ENCODE measurements at regions not wholly inside any gene's neighbourhood (a gene's known extent, or its start where the extent isn't known, plus 50 kb on each side); places are given as distances from the start of the nearest gene placed in this dataset.

DNA sequence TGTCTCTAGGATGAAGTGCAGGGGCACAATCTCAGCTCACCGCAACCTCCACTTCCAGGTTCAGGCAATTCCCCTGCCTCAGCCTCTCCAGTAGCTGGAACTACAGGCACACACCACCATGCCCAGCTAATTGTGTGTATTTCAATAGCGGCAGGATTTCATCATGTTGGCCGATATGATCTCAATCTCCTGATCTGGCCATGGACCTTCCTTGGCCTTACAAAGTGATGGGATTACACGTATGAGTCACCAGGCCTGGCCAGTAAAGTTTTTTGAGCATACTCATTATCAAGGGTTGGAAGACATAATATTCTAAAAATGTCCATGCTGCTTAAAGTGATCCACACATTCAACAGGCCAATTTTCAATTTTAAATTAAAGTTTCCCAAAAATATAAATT, 914.4 kb upstream of the TSPY4 start:
- Histone ChIP-seq H3K9me2 (ENCODE audit: insufficient read depth) (no peaks in the 10 kb centered on the region), H3K4me1 (ENCODE audit: insufficient read depth) (no peaks in the 10 kb centered on the region), H3K27me3 (ENCODE audit: insufficient read depth) (no peaks in the 10 kb centered on the region), H3K79me2 (replicated peaks; ENCODE audit: insufficient read depth) (no peaks in the 10 kb centered on the region), H3K36me3 (ENCODE audit: insufficient read depth) (no peaks in the 10 kb centered on the region), H2AFZ (no peak overlapping the region), H3K4me3 (no peak overlapping the region), H3F3A (replicated peaks; ENCODE audit: low read depth) (no peaks in the 10 kb centered on the region), H4K20me1 (replicated peaks; ENCODE audit: insufficient read depth) (no peaks in the 10 kb centered on the region), H3K27ac (ENCODE audit: low read depth) (no peak overlapping the region), H3K4me2 (no peak overlapping the region)
- DNase-seq (ENCODE audit: low spot score) (no peak), ATAC-seq (no peak)
- Mint-ChIP-seq H3K4me3 (no peak overlapping the region), H3K9me3 (peaks cover 61% of the 10 kb centered on the region), H3K27ac (no peak overlapping the region), H3K27me3 (ENCODE audit: insufficient read depth, low read depth, poor library complexity) (no peaks in the 10 kb centered on the region), H3K36me3 (ENCODE audit: low read depth) (peaks cover 2% of the 10 kb centered on the region; the same call in 1 of the 3 replicates), H3K4me1 (no peaks in the 10 kb centered on the region)
- TF ChIP-seq EZH2phosphoT487 (IDR thresholded peaks at IDR 0.05; ENCODE audit: unreplicated experiment) = no peak
- TF ChIP-seq, protein P1, sequence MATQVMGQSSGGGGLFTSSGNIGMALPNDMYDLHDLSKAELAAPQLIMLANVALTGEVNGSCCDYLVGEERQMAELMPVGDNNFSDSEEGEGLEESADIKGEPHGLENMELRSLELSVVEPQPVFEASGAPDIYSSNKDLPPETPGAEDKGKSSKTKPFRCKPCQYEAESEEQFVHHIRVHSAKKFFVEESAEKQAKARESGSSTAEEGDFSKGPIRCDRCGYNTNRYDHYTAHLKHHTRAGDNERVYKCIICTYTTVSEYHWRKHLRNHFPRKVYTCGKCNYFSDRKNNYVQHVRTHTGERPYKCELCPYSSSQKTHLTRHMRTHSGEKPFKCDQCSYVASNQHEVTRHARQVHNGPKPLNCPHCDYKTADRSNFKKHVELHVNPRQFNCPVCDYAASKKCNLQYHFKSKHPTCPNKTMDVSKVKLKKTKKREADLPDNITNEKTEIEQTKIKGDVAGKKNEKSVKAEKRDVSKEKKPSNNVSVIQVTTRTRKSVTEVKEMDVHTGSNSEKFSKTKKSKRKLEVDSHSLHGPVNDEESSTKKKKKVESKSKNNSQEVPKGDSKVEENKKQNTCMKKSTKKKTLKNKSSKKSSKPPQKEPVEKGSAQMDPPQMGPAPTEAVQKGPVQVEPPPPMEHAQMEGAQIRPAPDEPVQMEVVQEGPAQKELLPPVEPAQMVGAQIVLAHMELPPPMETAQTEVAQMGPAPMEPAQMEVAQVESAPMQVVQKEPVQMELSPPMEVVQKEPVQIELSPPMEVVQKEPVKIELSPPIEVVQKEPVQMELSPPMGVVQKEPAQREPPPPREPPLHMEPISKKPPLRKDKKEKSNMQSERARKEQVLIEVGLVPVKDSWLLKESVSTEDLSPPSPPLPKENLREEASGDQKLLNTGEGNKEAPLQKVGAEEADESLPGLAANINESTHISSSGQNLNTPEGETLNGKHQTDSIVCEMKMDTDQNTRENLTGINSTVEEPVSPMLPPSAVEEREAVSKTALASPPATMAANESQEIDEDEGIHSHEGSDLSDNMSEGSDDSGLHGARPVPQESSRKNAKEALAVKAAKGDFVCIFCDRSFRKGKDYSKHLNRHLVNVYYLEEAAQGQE (IDR thresholded peaks at IDR 0.05; ENCODE audit: unreplicated experiment) = no peak
- no peak for TF ChIP-seq STAT1 (IDR thresholded peaks at IDR 0.05; ENCODE audit: unreplicated experiment)
- TF ChIP-seq, protein P2, sequence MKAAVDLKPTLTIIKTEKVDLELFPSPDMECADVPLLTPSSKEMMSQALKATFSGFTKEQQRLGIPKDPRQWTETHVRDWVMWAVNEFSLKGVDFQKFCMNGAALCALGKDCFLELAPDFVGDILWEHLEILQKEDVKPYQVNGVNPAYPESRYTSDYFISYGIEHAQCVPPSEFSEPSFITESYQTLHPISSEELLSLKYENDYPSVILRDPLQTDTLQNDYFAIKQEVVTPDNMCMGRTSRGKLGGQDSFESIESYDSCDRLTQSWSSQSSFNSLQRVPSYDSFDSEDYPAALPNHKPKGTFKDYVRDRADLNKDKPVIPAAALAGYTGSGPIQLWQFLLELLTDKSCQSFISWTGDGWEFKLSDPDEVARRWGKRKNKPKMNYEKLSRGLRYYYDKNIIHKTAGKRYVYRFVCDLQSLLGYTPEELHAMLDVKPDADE (IDR thresholded peaks at IDR 0.05) = no peak
- TF ChIP-seq POLR2AphosphoS5 (IDR thresholded peaks at IDR 0.05; ENCODE audit: low read depth) = no peak
- TF ChIP-seq, protein P3, sequence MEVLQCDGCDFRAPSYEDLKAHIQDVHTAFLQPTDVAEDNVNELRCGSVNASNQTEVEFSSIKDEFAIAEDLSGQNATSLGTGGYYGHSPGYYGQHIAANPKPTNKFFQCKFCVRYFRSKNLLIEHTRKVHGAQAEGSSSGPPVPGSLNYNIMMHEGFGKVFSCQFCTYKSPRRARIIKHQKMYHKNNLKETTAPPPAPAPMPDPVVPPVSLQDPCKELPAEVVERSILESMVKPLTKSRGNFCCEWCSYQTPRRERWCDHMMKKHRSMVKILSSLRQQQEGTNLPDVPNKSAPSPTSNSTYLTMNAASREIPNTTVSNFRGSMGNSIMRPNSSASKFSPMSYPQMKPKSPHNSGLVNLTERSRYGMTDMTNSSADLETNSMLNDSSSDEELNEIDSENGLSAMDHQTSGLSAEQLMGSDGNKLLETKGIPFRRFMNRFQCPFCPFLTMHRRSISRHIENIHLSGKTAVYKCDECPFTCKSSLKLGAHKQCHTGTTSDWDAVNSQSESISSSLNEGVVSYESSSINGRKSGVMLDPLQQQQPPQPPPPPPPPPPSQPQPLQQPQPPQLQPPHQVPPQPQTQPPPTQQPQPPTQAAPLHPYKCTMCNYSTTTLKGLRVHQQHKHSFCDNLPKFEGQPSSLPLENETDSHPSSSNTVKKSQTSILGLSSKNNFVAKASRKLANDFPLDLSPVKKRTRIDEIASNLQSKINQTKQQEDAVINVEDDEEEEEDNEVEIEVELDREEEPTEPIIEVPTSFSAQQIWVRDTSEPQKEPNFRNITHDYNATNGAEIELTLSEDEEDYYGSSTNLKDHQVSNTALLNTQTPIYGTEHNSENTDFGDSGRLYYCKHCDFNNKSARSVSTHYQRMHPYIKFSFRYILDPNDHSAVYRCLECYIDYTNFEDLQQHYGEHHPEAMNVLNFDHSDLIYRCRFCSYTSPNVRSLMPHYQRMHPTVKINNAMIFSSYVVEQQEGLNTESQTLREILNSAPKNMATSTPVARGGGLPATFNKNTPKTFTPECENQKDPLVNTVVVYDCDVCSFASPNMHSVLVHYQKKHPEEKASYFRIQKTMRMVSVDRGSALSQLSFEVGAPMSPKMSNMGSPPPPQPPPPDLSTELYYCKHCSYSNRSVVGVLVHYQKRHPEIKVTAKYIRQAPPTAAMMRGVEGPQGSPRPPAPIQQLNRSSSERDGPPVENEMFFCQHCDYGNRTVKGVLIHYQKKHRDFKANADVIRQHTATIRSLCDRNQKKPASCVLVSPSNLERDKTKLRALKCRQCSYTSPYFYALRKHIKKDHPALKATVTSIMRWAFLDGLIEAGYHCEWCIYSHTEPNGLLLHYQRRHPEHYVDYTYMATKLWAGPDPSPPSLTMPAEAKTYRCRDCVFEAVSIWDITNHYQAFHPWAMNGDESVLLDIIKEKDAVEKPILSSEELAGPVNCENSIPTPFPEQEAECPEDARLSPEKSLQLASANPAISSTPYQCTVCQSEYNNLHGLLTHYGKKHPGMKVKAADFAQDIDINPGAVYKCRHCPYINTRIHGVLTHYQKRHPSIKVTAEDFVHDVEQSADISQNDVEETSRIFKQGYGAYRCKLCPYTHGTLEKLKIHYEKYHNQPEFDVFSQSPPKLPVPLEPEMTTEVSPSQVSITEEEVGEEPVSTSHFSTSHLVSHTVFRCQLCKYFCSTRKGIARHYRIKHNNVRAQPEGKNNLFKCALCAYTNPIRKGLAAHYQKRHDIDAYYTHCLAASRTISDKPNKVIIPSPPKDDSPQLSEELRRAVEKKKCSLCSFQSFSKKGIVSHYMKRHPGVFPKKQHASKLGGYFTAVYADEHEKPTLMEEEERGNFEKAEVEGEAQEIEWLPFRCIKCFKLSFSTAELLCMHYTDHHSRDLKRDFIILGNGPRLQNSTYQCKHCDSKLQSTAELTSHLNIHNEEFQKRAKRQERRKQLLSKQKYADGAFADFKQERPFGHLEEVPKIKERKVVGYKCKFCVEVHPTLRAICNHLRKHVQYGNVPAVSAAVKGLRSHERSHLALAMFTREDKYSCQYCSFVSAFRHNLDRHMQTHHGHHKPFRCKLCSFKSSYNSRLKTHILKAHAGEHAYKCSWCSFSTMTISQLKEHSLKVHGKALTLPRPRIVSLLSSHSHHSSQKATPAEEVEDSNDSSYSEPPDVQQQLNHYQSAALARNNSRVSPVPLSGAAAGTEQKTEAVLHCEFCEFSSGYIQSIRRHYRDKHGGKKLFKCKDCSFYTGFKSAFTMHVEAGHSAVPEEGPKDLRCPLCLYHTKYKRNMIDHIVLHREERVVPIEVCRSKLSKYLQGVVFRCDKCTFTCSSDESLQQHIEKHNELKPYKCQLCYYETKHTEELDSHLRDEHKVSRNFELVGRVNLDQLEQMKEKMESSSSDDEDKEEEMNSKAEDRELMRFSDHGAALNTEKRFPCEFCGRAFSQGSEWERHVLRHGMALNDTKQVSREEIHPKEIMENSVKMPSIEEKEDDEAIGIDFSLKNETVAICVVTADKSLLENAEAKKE (CRISPR knock-in tag; IDR thresholded peaks at IDR 0.05) = no peak
- TF ChIP-seq CREB1 (CRISPR knock-in tag; IDR thresholded peaks at IDR 0.05; ENCODE audit: low read depth) = no peak
- TF ChIP-seq NANOG (IDR thresholded peaks at IDR 0.05; ENCODE audit: borderline replicate concordance) = no peak
- no peak for TF ChIP-seq ZNF114 (CRISPR knock-in tag; IDR thresholded peaks at IDR 0.05)
- TF ChIP-seq, protein P4, sequence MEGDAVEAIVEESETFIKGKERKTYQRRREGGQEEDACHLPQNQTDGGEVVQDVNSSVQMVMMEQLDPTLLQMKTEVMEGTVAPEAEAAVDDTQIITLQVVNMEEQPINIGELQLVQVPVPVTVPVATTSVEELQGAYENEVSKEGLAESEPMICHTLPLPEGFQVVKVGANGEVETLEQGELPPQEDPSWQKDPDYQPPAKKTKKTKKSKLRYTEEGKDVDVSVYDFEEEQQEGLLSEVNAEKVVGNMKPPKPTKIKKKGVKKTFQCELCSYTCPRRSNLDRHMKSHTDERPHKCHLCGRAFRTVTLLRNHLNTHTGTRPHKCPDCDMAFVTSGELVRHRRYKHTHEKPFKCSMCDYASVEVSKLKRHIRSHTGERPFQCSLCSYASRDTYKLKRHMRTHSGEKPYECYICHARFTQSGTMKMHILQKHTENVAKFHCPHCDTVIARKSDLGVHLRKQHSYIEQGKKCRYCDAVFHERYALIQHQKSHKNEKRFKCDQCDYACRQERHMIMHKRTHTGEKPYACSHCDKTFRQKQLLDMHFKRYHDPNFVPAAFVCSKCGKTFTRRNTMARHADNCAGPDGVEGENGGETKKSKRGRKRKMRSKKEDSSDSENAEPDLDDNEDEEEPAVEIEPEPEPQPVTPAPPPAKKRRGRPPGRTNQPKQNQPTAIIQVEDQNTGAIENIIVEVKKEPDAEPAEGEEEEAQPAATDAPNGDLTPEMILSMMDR (conservative IDR thresholded peaks at IDR 0.05; ENCODE audit: low read depth in 2 of 2) = no peak
- no peak for TF ChIP-seq ZNF331 (CRISPR knock-in tag; IDR thresholded peaks at IDR 0.05; ENCODE audit: low read depth)
- TF ChIP-seq JUNB (IDR thresholded peaks at IDR 0.05; ENCODE audit: unreplicated experiment) = no peak
- no peak for TF ChIP-seq EZH2 (IDR thresholded peaks at IDR 0.05; ENCODE audit: low read depth, unreplicated experiment)
